GM23338 (cell line): ENCODE measurements at regions not wholly inside any gene's neighbourhood (a gene's known extent, or its start where the extent isn't known, plus 50 kb on each side); places are given as distances from the start of the nearest gene placed in this dataset.

Experiments
- CTCF ChIP-seq, 2 experiments: fragments of 200-600 bp in 1 of 2; sonication (generic) in 1 of 2; conservative IDR thresholded peaks; 2 replicates each; pipeline versions ENCODE4 v1.5.1 to v1.6.1; 2016 to 2017; ENCODE audit warnings: antibody characterized with exemption in 2 of 2, low read depth in 2 of 2, mild to moderate bottlenecking in 2 of 2, moderate library complexity in 1 of 2
- POLR2AphosphoS5 ChIP-seq: IDR thresholded peaks from 2 replicates; pipeline ENCODE4 v1.6.1; 2016; ENCODE audit warnings: antibody characterized with exemption, low read depth

GRCh38 chr6:21820442-21820841 is 226.9 kb downstream of the SOX4 start:
- TF ChIP-seq POLR2AphosphoS5 (no peak), CTCF (conservative IDR thresholded peaks at IDR 0.05; ENCODE audit: low read depth in 2 of 2) (no peak)
